Keratinocyte (primary cell): ENCODE measurements at regions not wholly inside any gene's neighbourhood (a gene's known extent, or its start where the extent isn't known, plus 50 kb on each side); places are given as distances from the start of the nearest gene placed in this dataset.

Source experiments
- DNase-seq: peaks from one replicate; pipeline ENCODE4 v3.0.0-alpha.2; 2011; ENCODE audit warnings: low read depth, missing footprints, low spot score
- FAIRE-seq: peaks from 2 replicates; lab custom pipeline; 2011; peaks lifted over from hg19 to GRCh38; lab: Jason Lieb, UNC
- H2AFZ ChIP-seq: 2 replicates; pipeline ENCODE4 v1.6.0; 2012; ENCODE audit warnings: low read length, control low read depth, inconsistent platforms; ENCODE audit not compliant: control insufficient read depth
- H3K27ac ChIP-seq: 2 replicates; pipeline ENCODE4 v1.5.1; 2011; ENCODE audit warnings: low read length; ENCODE audit not compliant: control insufficient read depth, insufficient read depth
- H3K27me3 ChIP-seq: 3 replicates; pipeline ENCODE4 v1.6.0; 2011; ENCODE audit warnings: low read length; ENCODE audit not compliant: control insufficient read depth, insufficient read depth; ENCODE audit errors: extremely low read depth
- H3K36me3 ChIP-seq, 2 experiments: 2 replicates in 1 of 2; 3 replicates in 1 of 2; pipeline ENCODE4 v1.5.1; 2011; ENCODE audit warnings: low read length in 2 of 2, mild to moderate bottlenecking in 1 of 2; ENCODE audit not compliant: control insufficient read depth in 2 of 2, insufficient read depth in 2 of 2; ENCODE audit errors: extremely low read depth in 1 of 2
- H3K4me1 ChIP-seq: 3 replicates; pipeline ENCODE4 v1.5.1; 2011; ENCODE audit warnings: low read length; ENCODE audit not compliant: control insufficient read depth, insufficient read depth; ENCODE audit errors: extremely low read depth
- H3K4me2 ChIP-seq: 3 replicates; pipeline ENCODE4 v1.6.0; 2011; ENCODE audit warnings: low read depth, low read length; ENCODE audit not compliant: control insufficient read depth, insufficient read depth; ENCODE audit errors: extremely low read depth
- H3K4me3 ChIP-seq, 3 experiments: fragments of 200-600 bp in 1 of 3; sonication (generic) in 1 of 3; 2 replicates in 2 of 3; 3 replicates in 1 of 3; pipeline ENCODE4 v1.5.1; 2011 to 2016; ENCODE audit warnings: low read length in 3 of 3, mild to moderate bottlenecking in 3 of 3, control low read depth in 2 of 3, inconsistent platforms in 1 of 3, low read depth in 1 of 3, mixed read lengths in 1 of 3, mixed run types in 1 of 3, moderate library complexity in 1 of 3; ENCODE audit not compliant: control insufficient read depth in 2 of 3, insufficient read depth in 2 of 3; ENCODE audit errors: extremely low read depth in 1 of 3
- H3K79me2 ChIP-seq: 2 replicates; pipeline ENCODE4 v1.6.0; 2012; ENCODE audit warnings: low read length; ENCODE audit not compliant: control insufficient read depth, insufficient read depth
- H3K9ac ChIP-seq: 3 replicates; pipeline ENCODE4 v1.6.0; 2011; ENCODE audit warnings: low read length; ENCODE audit not compliant: control insufficient read depth, insufficient read depth; ENCODE audit errors: extremely low read depth
- H3K9me1 ChIP-seq: 3 replicates; pipeline ENCODE4 v1.6.0; 2011; ENCODE audit warnings: low read length; ENCODE audit not compliant: control insufficient read depth, insufficient read depth; ENCODE audit errors: extremely low read depth
- H3K9me3 ChIP-seq: 2 replicates; pipeline ENCODE4 v1.5.1; 2012; ENCODE audit warnings: low read depth, low read length; ENCODE audit not compliant: control insufficient read depth
- H4K20me1 ChIP-seq: 3 replicates; pipeline ENCODE4 v1.6.0; 2011; ENCODE audit warnings: low read length; ENCODE audit not compliant: control insufficient read depth, insufficient read depth; ENCODE audit errors: extremely low read depth
- EZH2 ChIP-seq: IDR thresholded peaks from one replicate; pipeline ENCODE4 v1.6.1; 2012; ENCODE audit warnings: inconsistent platforms, mild to moderate bottlenecking, low read length, moderate library complexity
- dilution Hi-C: fragments of 300-500 bp; cut with MboI; formaldehyde crosslinking; loops from one replicate; pipeline ENCODE4 v1.7.0; 2020; ENCODE audit warnings: low sequenced_read_pairs; ENCODE audit not compliant: extremely low pct_ligation_motif_present
- TF ChIP-seq, protein P1 (sequence below), 3 experiments: IDR thresholded peaks in 1 of 3; conservative IDR thresholded peaks in 1 of 3; optimal IDR thresholded peaks in 1 of 3; 2 replicates in 2 of 3; 3 replicates in 1 of 3; pipeline versions ENCODE3 to v1.5.1; 2011; ENCODE audit warnings: low read length in 3 of 3, mild to moderate bottlenecking in 3 of 3, moderate library complexity in 2 of 3, control low read depth in 1 of 3, inconsistent platforms in 1 of 3; ENCODE audit not compliant: insufficient read depth in 2 of 3; ENCODE audit errors: extremely low read depth in 1 of 3

DNA sequence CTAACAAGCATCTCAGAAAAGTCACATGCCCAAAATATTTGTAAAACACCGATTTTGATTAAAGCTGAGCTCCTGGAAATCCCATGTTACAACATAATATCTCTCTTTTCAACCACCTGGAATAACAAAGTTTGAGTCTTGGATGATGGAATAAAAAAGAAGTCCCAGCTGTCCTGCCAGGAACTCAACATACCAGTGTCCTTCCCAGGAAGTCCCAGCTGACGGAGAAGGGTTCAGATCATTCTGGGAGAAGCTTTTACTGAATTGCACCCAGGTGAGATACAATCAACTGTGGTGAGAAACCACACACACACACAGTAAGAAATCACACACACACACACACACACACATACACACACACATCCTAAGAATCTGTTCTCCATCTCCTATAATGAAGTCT lies 413.1 kb upstream of the PKDCC start:
- dilution Hi-C loops, result no loop called here
- Histone ChIP-seq H3K9me3 (no peaks in the 10 kb centered on the region), H4K20me1 (no peaks in the 10 kb centered on the region), H3K27ac (no peak overlapping the region), H2AFZ (no peak overlapping the region), H3K27me3 (no peaks in the 10 kb centered on the region), H3K9me1 (no peaks in the 10 kb centered on the region), H3K36me3 (no peaks in the 10 kb centered on the region), H3K4me2 (no peak overlapping the region), H3K4me3 (no peak overlapping the region), H3K9ac (no peak overlapping the region), H3K79me2 (no peaks in the 10 kb centered on the region), H3K4me1 (no peaks in the 10 kb centered on the region)
- TF ChIP-seq, protein P1, sequence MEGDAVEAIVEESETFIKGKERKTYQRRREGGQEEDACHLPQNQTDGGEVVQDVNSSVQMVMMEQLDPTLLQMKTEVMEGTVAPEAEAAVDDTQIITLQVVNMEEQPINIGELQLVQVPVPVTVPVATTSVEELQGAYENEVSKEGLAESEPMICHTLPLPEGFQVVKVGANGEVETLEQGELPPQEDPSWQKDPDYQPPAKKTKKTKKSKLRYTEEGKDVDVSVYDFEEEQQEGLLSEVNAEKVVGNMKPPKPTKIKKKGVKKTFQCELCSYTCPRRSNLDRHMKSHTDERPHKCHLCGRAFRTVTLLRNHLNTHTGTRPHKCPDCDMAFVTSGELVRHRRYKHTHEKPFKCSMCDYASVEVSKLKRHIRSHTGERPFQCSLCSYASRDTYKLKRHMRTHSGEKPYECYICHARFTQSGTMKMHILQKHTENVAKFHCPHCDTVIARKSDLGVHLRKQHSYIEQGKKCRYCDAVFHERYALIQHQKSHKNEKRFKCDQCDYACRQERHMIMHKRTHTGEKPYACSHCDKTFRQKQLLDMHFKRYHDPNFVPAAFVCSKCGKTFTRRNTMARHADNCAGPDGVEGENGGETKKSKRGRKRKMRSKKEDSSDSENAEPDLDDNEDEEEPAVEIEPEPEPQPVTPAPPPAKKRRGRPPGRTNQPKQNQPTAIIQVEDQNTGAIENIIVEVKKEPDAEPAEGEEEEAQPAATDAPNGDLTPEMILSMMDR (optimal IDR thresholded peaks at IDR 0.05 in 1 of 3, IDR thresholded peaks at IDR 0.05 in 1 of 3, conservative IDR thresholded peaks at IDR 0.05 in 1 of 3; ENCODE audit: extremely low read depth in 1 of 3, insufficient read depth in 2 of 3, low read length in 3 of 3), result no peak
- no peak for TF ChIP-seq EZH2
- FAIRE-seq, result no peak
- no peak for DNase-seq

DNA sequence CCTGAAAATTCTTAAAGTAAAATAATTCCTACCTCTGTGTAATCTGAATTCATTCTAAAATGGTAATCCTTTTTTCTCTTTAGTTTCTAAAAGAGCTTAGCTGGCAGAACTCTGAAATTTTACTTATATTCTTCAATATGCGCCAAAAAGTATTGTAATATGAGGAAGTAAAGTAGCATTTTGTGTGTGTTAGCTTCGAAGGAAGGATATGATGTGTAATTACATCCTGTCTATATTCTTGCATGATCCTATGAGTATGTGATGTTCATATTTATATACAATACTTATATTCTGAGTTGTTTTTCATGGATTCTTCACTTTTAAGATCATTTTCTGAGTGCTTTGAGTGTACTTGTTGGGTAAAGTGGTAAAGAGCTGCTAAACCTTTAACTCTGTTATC lies 402.9 kb upstream of the PKDCC start:
- H3K4me2 ChIP-seq, result no peak overlapping the region
- FAIRE-seq (no peak), DNase-seq (no peak)
- dilution Hi-C loops, result no loop called here
- no peak overlapping the region for H3K27ac ChIP-seq
- TF ChIP-seq, protein P1 (optimal IDR thresholded peaks at IDR 0.05 in 1 of 3, IDR thresholded peaks at IDR 0.05 in 1 of 3, conservative IDR thresholded peaks at IDR 0.05 in 1 of 3; ENCODE audit: extremely low read depth in 1 of 3, insufficient read depth in 2 of 3, low read length in 3 of 3), result no peak
- TF ChIP-seq EZH2, result no peak
- no peaks in the 10 kb centered on the region for H3K27me3 ChIP-seq
- no peaks in the 10 kb centered on the region for H4K20me1 ChIP-seq
- no peaks in the 10 kb centered on the region for H3K36me3 ChIP-seq
- H3K4me3 ChIP-seq, result no peak overlapping the region
- H3K4me1 ChIP-seq, result no peaks in the 10 kb centered on the region
- no peaks in the 10 kb centered on the region for H3K9me3 ChIP-seq
- H3K79me2 ChIP-seq, result no peaks in the 10 kb centered on the region
- H3K9ac ChIP-seq, result no peak overlapping the region
- H3K9me1 ChIP-seq, result no peaks in the 10 kb centered on the region
- no peak overlapping the region for H2AFZ ChIP-seq
